Endodermal cell (in vitro differentiated cells): ENCODE measurements at regions not wholly inside any gene's neighbourhood (a gene's known extent, or its start where the extent isn't known, plus 50 kb on each side); places are given as distances from the start of the nearest gene placed in this dataset.
"Not testable (repeated sequence)": the region's sequence is repeated elsewhere in the genome, so short reads cannot be mapped to it uniquely, and the experiment has no call there.

Source experiments
- DNase-seq: peaks from one replicate; pipeline ENCODE4 v3.0.0-alpha.2; 2017
- H3K27ac ChIP-seq: 2 replicates; pipeline ENCODE4 v1.5.1; 2013; ENCODE audit warnings: mild to moderate bottlenecking, low read depth, low read length, moderate library complexity
- H3K27me3 ChIP-seq: 2 replicates; pipeline ENCODE4 v1.6.1; 2013; ENCODE audit warnings: mild to moderate bottlenecking, low read length, moderate library complexity; ENCODE audit not compliant: insufficient read depth, control insufficient read depth, poor library complexity, severe bottlenecking
- H3K36me3 ChIP-seq: 2 replicates; pipeline ENCODE4 v1.7.0; 2013; ENCODE audit warnings: mild to moderate bottlenecking, low read length, moderate library complexity; ENCODE audit not compliant: control insufficient read depth, insufficient read depth
- H3K4me1 ChIP-seq: one replicate; pipeline ENCODE4 v1.7.0; 2013; ENCODE audit warnings: low read length; ENCODE audit not compliant: control insufficient read depth, insufficient read depth
- H3K4me3 ChIP-seq: 2 replicates; pipeline ENCODE4 v1.5.1; 2013; ENCODE audit warnings: mild to moderate bottlenecking, low read length, moderate library complexity
- H3K9ac ChIP-seq: 2 replicates; pipeline ENCODE4 v1.6.1; 2013; ENCODE audit warnings: mild to moderate bottlenecking, low read length, moderate library complexity; ENCODE audit not compliant: poor library complexity, severe bottlenecking; ENCODE audit errors: extremely low read depth
- H3K9me3 ChIP-seq: 2 replicates; pipeline ENCODE4 v1.6.1; 2013; ENCODE audit warnings: mild to moderate bottlenecking, low read length, moderate library complexity; ENCODE audit not compliant: control insufficient read depth
- H3K27ac Mint-ChIP-seq: 2 replicates; pipeline ENCODE4 v1.8.0; 2020; ENCODE audit warnings: mixed read lengths
- H3K27me3 Mint-ChIP-seq: 2 replicates; pipeline ENCODE4 v1.8.0; 2021; ENCODE audit warnings: mild to moderate bottlenecking, mixed read lengths; ENCODE audit not compliant: insufficient read depth
- H3K36me3 Mint-ChIP-seq: 2 replicates; pipeline ENCODE4 v1.8.0; 2020; ENCODE audit warnings: low read depth, mixed read lengths
- H3K4me1 Mint-ChIP-seq: 2 replicates; pipeline ENCODE4 v1.8.0; 2020; ENCODE audit warnings: mixed read lengths
- H3K4me3 Mint-ChIP-seq: 2 replicates; pipeline ENCODE4 v1.8.0; 2020; ENCODE audit warnings: mild to moderate bottlenecking, moderate library complexity, mixed read lengths
- H3K9me3 Mint-ChIP-seq: 2 replicates; pipeline ENCODE4 v1.8.0; 2020; ENCODE audit warnings: mild to moderate bottlenecking, mixed read lengths
- CTCF ChIP-seq: fragments of 200-600 bp; sonication (generic); conservative IDR thresholded peaks from 2 replicates; pipeline ENCODE4 v1.5.0; 2021; ENCODE audit warnings: antibody characterized with exemption, mild to moderate bottlenecking
- WGBS, 2 experiments: methylation state at CpG; one replicate each; pipeline versions ENCODE4 v1.1.5 to v1.1.7; 2013; ENCODE audit warnings: missing lambda C conversion rate in 2 of 2, mixed read lengths in 1 of 2; ENCODE audit not compliant: insufficient coverage in 1 of 2, insufficient read length in 1 of 2; 5-methylcytosine and 5-hydroxymethylcytosine counted together

- WGBS, 2 experiments: 76 to 100% methylated on average over 1 to 4 of the region's 4 CpGs
Observed at GRCh38 chr1:242662886-242663285, 138.4 kb upstream of the PLD5 start.

GRCh38 chr1:242653772-242654171 is 129.3 kb upstream of the PLD5 start:
- not testable (repeated sequence) for DNase-seq, H3K4me1 ChIP-seq, H3K36me3 ChIP-seq, H3K27ac Mint-ChIP-seq, H3K27ac ChIP-seq, H3K4me3 Mint-ChIP-seq, H3K36me3 Mint-ChIP-seq, H3K9me3 ChIP-seq, H3K27me3 ChIP-seq, H3K9ac ChIP-seq, H3K27me3 Mint-ChIP-seq, H3K9me3 Mint-ChIP-seq, H3K4me3 ChIP-seq
- peaks cover 13% of the 10 kb centered on the region for H3K4me1 Mint-ChIP-seq

More at GRCh38 chr1:242662886-242663285, 138.4 kb upstream of the PLD5 start:
- Histone ChIP-seq H3K9ac (no peak overlapping the region), H3K9me3 (no peaks in the 10 kb centered on the region), H3K4me1 (no peaks in the 10 kb centered on the region), H3K36me3 (no peaks in the 10 kb centered on the region), H3K27ac (no peak overlapping the region), H3K27me3 (no peaks in the 10 kb centered on the region), H3K4me3 (no peak overlapping the region)
- Mint-ChIP-seq H3K9me3 (no peaks in the 10 kb centered on the region), H3K4me1 (no peaks in the 10 kb centered on the region), H3K4me3 (no peak overlapping the region), H3K36me3 (no peaks in the 10 kb centered on the region), H3K27ac (no peak overlapping the region), H3K27me3 (no peaks in the 10 kb centered on the region)
- no peak for TF ChIP-seq CTCF
- DNase-seq: no peak

GRCh38 chr1:242651817-242652216 is 127.3 kb upstream of the PLD5 start:
- H3K27me3 ChIP-seq: no peaks in the 10 kb centered on the region
- no peaks in the 10 kb centered on the region for H3K36me3 ChIP-seq
- DNase-seq: peak; percentile 91
- Mint-ChIP-seq H3K27me3 (no peaks in the 10 kb centered on the region), H3K9me3 (peaks cover 2% of the 10 kb centered on the region), H3K4me1 (peaks cover 13% of the 10 kb centered on the region), H3K27ac (peak overlapping the region; percentile 42), H3K4me3 (no peak overlapping the region), H3K36me3 (no peaks in the 10 kb centered on the region)
- H3K9ac ChIP-seq: no peak overlapping the region
- H3K4me1 ChIP-seq: no peaks in the 10 kb centered on the region
- H3K9me3 ChIP-seq: no peaks in the 10 kb centered on the region
- TF ChIP-seq CTCF: peak; percentile 80
- 57 to 80% methylated on average over 1 to 5 of the region's 5 CpGs for WGBS, 2 experiments
- no peak overlapping the region for H3K4me3 ChIP-seq
- no peak overlapping the region for H3K27ac ChIP-seq

- Mint-ChIP-seq H3K36me3 (no peaks in the 10 kb centered on the region), H3K9me3 (no peaks in the 10 kb centered on the region), H3K27ac (no peak overlapping the region), H3K4me1 (peaks cover 11% of the 10 kb centered on the region), H3K27me3 (no peaks in the 10 kb centered on the region), H3K4me3 (no peak overlapping the region)
- Histone ChIP-seq H3K9ac (no peak overlapping the region), H3K4me3 (no peak overlapping the region), H3K9me3 (no peaks in the 10 kb centered on the region), H3K27ac (no peak overlapping the region), H3K4me1 (peaks cover 8% of the 10 kb centered on the region), H3K27me3 (no peaks in the 10 kb centered on the region), H3K36me3 (no peaks in the 10 kb centered on the region)
- no peak for TF ChIP-seq CTCF
- DNase-seq: no peak
- WGBS, 2 experiments: 89 to 97% methylated on average over 3 of the region's 3 CpGs
Observed at GRCh38 chr1:242641461-242641860, 117.0 kb upstream of the PLD5 start.
